AG09309 (cell line): ENCODE measurements at regions not wholly inside any gene's neighbourhood (a gene's known extent, or its start where the extent isn't known, plus 50 kb on each side); places are given as distances from the start of the nearest gene placed in this dataset.

Experiments
- DNase-seq: peaks from one replicate; pipeline ENCODE4 v3.0.0-alpha.2; 2010; ENCODE audit warnings: low read depth
- H3K4me3 ChIP-seq: 2 replicates; pipeline ENCODE4 v1.5.1; 2011; ENCODE audit warnings: mild to moderate bottlenecking, low read depth, low read length, moderate library complexity; ENCODE audit not compliant: control insufficient read depth
- CTCF ChIP-seq: IDR thresholded peaks from 2 replicates; pipeline ENCODE4 v1.5.1; 2011; ENCODE audit warnings: mild to moderate bottlenecking, low read depth, low read length, inconsistent platforms; ENCODE audit not compliant: insufficient read depth, control insufficient read depth; ENCODE audit errors: missing control alignments

DNA sequence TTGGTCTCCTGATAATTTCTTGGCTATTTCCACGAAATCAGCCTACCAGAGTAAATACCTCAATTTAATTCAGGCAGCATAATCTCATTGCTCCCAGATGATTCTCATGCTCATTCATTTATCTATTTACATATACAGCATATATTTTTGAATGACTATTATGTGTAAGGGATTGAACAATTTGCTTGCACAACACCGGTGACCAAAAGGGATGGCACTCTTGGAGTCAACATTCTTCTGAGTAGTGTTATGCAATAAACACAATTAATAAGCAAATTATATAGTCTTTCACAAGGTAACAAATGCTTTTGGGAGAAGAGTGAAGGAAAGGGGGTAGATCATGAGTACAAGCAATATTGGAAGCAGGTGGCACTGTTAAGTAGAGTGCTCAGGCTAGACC lies 1015.3 kb downstream of the ARAP2 start:
- no peak overlapping the region for H3K4me3 ChIP-seq
- no peak for TF ChIP-seq CTCF
- no peak for DNase-seq

GRCh38 chr4:35237924-35238323 lies 1006.4 kb downstream of the ARAP2 start:
- TF ChIP-seq CTCF, result no peak
- no peak overlapping the region for H3K4me3 ChIP-seq
- DNase-seq, result no peak

DNA sequence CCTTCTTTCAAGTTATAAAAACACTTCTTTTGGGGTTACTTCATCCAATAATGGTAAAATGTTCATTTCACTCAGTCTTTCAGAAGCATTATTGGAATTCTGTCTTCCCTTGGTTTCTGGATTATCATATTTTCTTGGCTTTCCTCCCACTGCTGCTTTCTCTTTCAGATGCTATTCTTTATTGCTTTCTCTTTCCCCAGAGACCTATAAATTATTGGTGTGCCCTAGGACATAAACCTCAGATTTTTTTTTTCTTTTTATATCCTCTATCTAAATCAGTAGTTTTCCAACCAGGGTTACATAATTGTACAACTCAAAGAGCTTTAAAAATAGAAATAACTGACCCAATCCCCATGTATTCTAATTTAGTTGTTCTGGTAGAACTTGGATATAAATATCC lies 1005.5 kb downstream of the ARAP2 start:
- TF ChIP-seq CTCF, result no peak
- DNase-seq, result no peak
- H3K4me3 ChIP-seq, result no peak overlapping the region

- H3K4me3 ChIP-seq, result no peak overlapping the region
- DNase-seq, result no peak
- no peak for TF ChIP-seq CTCF
These were observed 997.8 kb downstream of the ARAP2 start for GRCh38 chr4:35246493-35246892.

GRCh38 chr4:35247047-35247446 lies 997.3 kb downstream of the ARAP2 start:
- TF ChIP-seq CTCF, result no peak
- no peak overlapping the region for H3K4me3 ChIP-seq
- DNase-seq, result no peak

DNA sequence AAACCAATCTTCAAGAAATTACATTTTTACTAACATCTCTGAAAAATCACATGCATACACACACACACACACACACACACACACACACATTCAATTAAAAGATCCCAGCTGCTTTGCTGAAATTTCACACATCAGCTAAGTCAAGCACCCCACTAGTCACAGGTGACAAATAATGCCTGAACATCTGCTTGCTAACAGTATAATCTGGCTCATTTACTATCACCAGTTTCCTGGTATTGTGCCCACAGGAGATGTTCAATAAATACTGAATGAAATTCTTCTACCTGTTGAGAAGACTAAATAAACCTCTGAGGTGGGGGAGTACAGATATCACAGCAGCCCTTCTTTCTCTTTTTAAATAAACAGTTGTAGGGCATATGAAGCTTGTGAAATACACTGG lies 994.0 kb downstream of the ARAP2 start:
- DNase-seq, result no peak
- no peak for TF ChIP-seq CTCF
- no peak overlapping the region for H3K4me3 ChIP-seq

DNA sequence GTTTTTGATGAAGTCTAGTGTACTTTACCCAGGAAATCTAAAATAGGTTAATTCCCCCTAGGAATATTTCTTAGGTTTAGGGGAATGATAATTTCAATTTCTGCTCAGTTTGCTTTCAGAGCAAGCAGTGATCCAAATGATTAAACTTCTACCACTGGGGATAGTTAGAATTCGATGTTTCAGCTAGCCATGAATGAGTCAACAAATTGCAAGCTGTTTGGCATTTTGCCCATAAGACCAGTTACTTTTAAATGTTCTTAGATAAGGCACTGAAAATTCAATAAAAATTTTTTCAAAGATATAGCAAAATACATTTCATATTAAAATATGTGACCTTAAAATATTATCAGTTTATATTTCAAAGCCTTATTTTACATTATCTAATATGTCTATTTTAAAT lies 993.6 kb downstream of the ARAP2 start:
- H3K4me3 ChIP-seq, result no peak overlapping the region
- TF ChIP-seq CTCF, result no peak
- no peak for DNase-seq
